ENCODE measurements at regions not wholly inside any gene's neighbourhood (a gene's known extent, or its start where the extent isn't known, plus 50 kb on each side); places are given as distances from the start of the nearest gene placed in this dataset.
"Not testable (repeated sequence)": the region's sequence is repeated elsewhere in the genome, so short reads cannot be mapped to it uniquely, and the experiment has no call there.

GRCh38 chr5:157948738-157949410 lies 89.9 kb upstream of the CLINT1 start:
- POLR2A ChIA-PET (ENCODE audit: unreplicated experiment): interaction anchor here (0.5 kb wide), 1 partner anchor 11 kb away, joined by 10 read pairs; no protein-coding TSS in a partner anchor
- BruUV-seq (replicated peaks): no TSS peak
- H3K9me3 ChIP-seq (ENCODE audit: low read length): no peaks in the 10 kb centered on the region
- H3K79me2 ChIP-seq (ENCODE audit: low read length): no peaks in the 10 kb centered on the region
- no peaks in the 10 kb centered on the region for H3K36me3 ChIP-seq (ENCODE audit: low read depth, low read length)
- peaks cover 6% of the 10 kb centered on the region; the same call in 1 of the 2 replicates for H3K27me3 ChIP-seq (ENCODE audit: low read length)
- intact Hi-C loops (cut with micrococcal nuclease): loop anchor here (1.0 to 2.0 kb wide), 6 partner anchors 46 to 1184 kb away; no protein-coding TSS in a partner anchor
- peak; percentile 99 for DNase-seq
- H3K9me2 ChIP-seq (replicated peaks; ENCODE audit: low read length): no peaks in the 10 kb centered on the region
- CTCF ChIA-PET: interaction anchor here (0.6 to 1.9 kb wide), 13 partner anchors 13 to 883 kb away, joined by 3 to 9 read pairs (median 4); partner anchors contain the start of gene CLINT1
- peak overlapping the region; percentile 66 for H3K4me2 ChIP-seq (ENCODE audit: low read length)
- ATAC-seq: peak; percentile 99
- no peak overlapping the region for H3K27ac ChIP-seq (ENCODE audit: low read length)
- no peaks in the 10 kb centered on the region for H4K20me1 ChIP-seq (ENCODE audit: low read length)
- peak overlapping the region; percentile 35 for H3K4me3 ChIP-seq (ENCODE audit: low read length)
- no peaks in the 10 kb centered on the region for H3F3A ChIP-seq (ENCODE audit: low read length, unreplicated experiment)
- H2AFZ ChIP-seq (ENCODE audit: low read length): peak overlapping the region; percentile 67
- peaks cover 8% of the 10 kb centered on the region for H3K4me1 ChIP-seq (ENCODE audit: insufficient read depth, low read length)
- TF ChIP-seq EZH2phosphoT487 (IDR thresholded peaks at IDR 0.05; ENCODE audit: borderline replicate concordance, low read length): no peak
- TF ChIP-seq CTCF (conservative IDR thresholded peaks at IDR 0.05; ENCODE audit: low read depth, low read length): peak; percentile 99
- peak overlapping the region; percentile 3; the same call in 1 of the 2 replicates for H3K9ac ChIP-seq (ENCODE audit: low read length)

- no peaks in the 10 kb centered on the region for H3K36me3 ChIP-seq (ENCODE audit: low read depth, low read length)
- ATAC-seq (no peak), DNase-seq (peak; percentile 64)
- peaks cover 8% of the 10 kb centered on the region for H3K4me1 ChIP-seq (ENCODE audit: insufficient read depth, low read length)
- H2AFZ ChIP-seq (ENCODE audit: low read length): 0 out of 2 replicates have a peak overlapping the region, but pooled peaks have one; percentile 20
- no peaks in the 10 kb centered on the region for H3F3A ChIP-seq (ENCODE audit: low read length, unreplicated experiment)
- peaks cover 3% of the 10 kb centered on the region; the same call in 1 of the 2 replicates for H3K27me3 ChIP-seq (ENCODE audit: low read length)
- H3K9ac ChIP-seq (ENCODE audit: low read length): no peak overlapping the region
- H3K4me2 ChIP-seq (ENCODE audit: low read length): no peak overlapping the region
- no peaks in the 10 kb centered on the region for H3K9me2 ChIP-seq (replicated peaks; ENCODE audit: low read length)
- no peak overlapping the region for H3K27ac ChIP-seq (ENCODE audit: low read length)
- ChIA-PET CTCF (no interaction called here), POLR2A (ENCODE audit: unreplicated experiment) (no interaction called here)
- no peak overlapping the region for H3K4me3 ChIP-seq (ENCODE audit: low read length)
- H4K20me1 ChIP-seq (ENCODE audit: low read length): no peaks in the 10 kb centered on the region
- TF ChIP-seq EZH2 (IDR thresholded peaks at IDR 0.05; ENCODE audit: low read length, unreplicated experiment): no peak
- TF ChIP-seq CTCF (conservative IDR thresholded peaks at IDR 0.05; ENCODE audit: low read depth, low read length): no peak
- TF ChIP-seq EZH2phosphoT487 (IDR thresholded peaks at IDR 0.05; ENCODE audit: borderline replicate concordance, low read length): no peak
- H3K9me3 ChIP-seq (ENCODE audit: low read length): no peaks in the 10 kb centered on the region
- intact Hi-C loops (cut with micrococcal nuclease): no loop called here
- H3K79me2 ChIP-seq (ENCODE audit: low read length): no peaks in the 10 kb centered on the region
- no TSS peak for BruUV-seq (replicated peaks)
These were observed 88.2 kb upstream of the CLINT1 start for GRCh38 chr5:157947156-157947555.

- H3K9me3 ChIP-seq (ENCODE audit: low read length); H3K9me2 ChIP-seq (replicated peaks; ENCODE audit: low read length); H3F3A ChIP-seq (ENCODE audit: low read length, unreplicated experiment); H3K4me1 ChIP-seq (ENCODE audit: insufficient read depth, low read length); H3K9ac ChIP-seq (ENCODE audit: low read length); ATAC-seq; H3K4me2 ChIP-seq (ENCODE audit: low read length); H3K27me3 ChIP-seq (ENCODE audit: low read length); intact Hi-C loops (cut with micrococcal nuclease); H3K4me3 ChIP-seq (ENCODE audit: low read length); POLR2A ChIA-PET (ENCODE audit: unreplicated experiment); H2AFZ ChIP-seq (ENCODE audit: low read length); H4K20me1 ChIP-seq (ENCODE audit: low read length); H3K27ac ChIP-seq (ENCODE audit: low read length); BruUV-seq (replicated peaks); CTCF ChIA-PET; H3K36me3 ChIP-seq (ENCODE audit: low read depth, low read length); H3K79me2 ChIP-seq (ENCODE audit: low read length); DNase-seq: not testable (repeated sequence)
These were observed 86.9 kb upstream of the CLINT1 start for GRCh38 chr5:157945822-157946221.

All from PC-3 (cell line).